Heart right ventricle (tissue), 16 donors: ENCODE measurements at regions not wholly inside any gene's neighbourhood (a gene's known extent, or its start where the extent isn't known, plus 50 kb on each side); places are given as distances from the start of the nearest gene placed in this dataset.

Experiments
- ATAC-seq, 8 donors: fragments of 200-7000 bp; cut with Tn5 transposase; one replicate each; pipeline ENCODE4 v1.9.1; 2020; ENCODE audit warnings: mild to moderate bottlenecking in 8 of 8, moderate library complexity in 8 of 8, moderate number of reproducible peaks in 1 of 8
- DNase-seq, 2 donors: peaks; one replicate each; pipeline ENCODE4 v3.0.0-alpha.2; 2020
- H3K27ac ChIP-seq, 10 donors: fragments of 200-600 bp; sonication (generic) in 2 of 10; one replicate each; pipeline versions ENCODE4 v1.5.0 to v1.8.0; 2020 to 2022; ENCODE audit warnings: mild to moderate bottlenecking in 3 of 10
- H3K27me3 ChIP-seq, 7 donors: fragments of 200-600 bp; one replicate each; pipeline ENCODE4 v1.8.0; 2021 to 2022; ENCODE audit warnings: mild to moderate bottlenecking in 2 of 7
- H3K36me3 ChIP-seq, 9 donors: fragments of 200-600 bp; sonication (generic) in 1 of 9; one replicate each; pipeline versions ENCODE4 v1.5.0 to v1.8.0; 2020 to 2022; ENCODE audit warnings: mild to moderate bottlenecking in 2 of 9
- H3K4me1 ChIP-seq, 9 donors: fragments of 200-600 bp; sonication (generic) in 1 of 9; one replicate each; pipeline versions ENCODE4 v1.5.0 to v1.8.0; 2020 to 2022; ENCODE audit warnings: mild to moderate bottlenecking in 4 of 9
- H3K4me3 ChIP-seq, 10 donors: fragments of 200-600 bp; sonication (generic) in 2 of 10; one replicate each; pipeline versions ENCODE4 v1.5.0 to v1.8.0; 2020 to 2022; ENCODE audit warnings: mild to moderate bottlenecking in 7 of 10, moderate library complexity in 2 of 10
- H3K9me3 ChIP-seq, 11 donors: fragments of 200-600 bp in 10 of 11; sonication (generic) in 2 of 11; one replicate each; pipeline versions ENCODE4 v1.5.0 to v1.8.0; 2013 to 2022; ENCODE audit warnings: mild to moderate bottlenecking in 2 of 11, control low read depth in 1 of 11, moderate library complexity in 1 of 11
- WGBS, 2 donors: extraction: QIAGEN DNeasy Blood & Tissue Kit; methylation state at CpG; one replicate each; pipeline ENCODE4 v1.1.7; 2013; ENCODE audit warnings: inconsistent platforms in 1 of 2; 5-methylcytosine and 5-hydroxymethylcytosine counted together
- intact Hi-C, 10 donors: fragments of 100-400 bp; cut with DNase I; formaldehyde crosslinking; loops; one replicate each; pipeline versions ENCODE4 v1.11.1 to v1.14.2; 2022
- TF ChIP-seq, protein P1 (sequence below), 9 donors: fragments of 200-600 bp; sonication (generic) in 2 of 9; IDR thresholded peaks; one replicate each; pipeline versions ENCODE4 v1.5.0 to v1.8.0; 2021 to 2022; ENCODE audit warnings: antibody characterized with exemption in 9 of 9, mild to moderate bottlenecking in 5 of 9, moderate library complexity in 1 of 9
- donor health status: Arrhythmogenic right ventricular cardiomyopathy.
- donor health status: ischemic (EF 13 %, LVEDD 7.1; RV severe dilation, severe dysfunction).
- donor health status: healthy with polysubstance abuse.
- donor health status: DM: no; HTN: yes; CAD: no.
- donor health status: DM: no; HTN: no; CAD: no.
- donor health status: ischemic (EF 25% LVEDD 6.9; RV normal size, moderate dysfunction).
- donor health status: ischemic (EF 25% LVEDD 5.7; RV mildly dilated, moderate dysfunction).
- donor health status: healthy.
- donor health status: DM: yes; HTN: yes; CAD: no.
- donor health status: Ischemic cardiomyopathy.
- donor health status: ischemic (EF 35%, LVEDD 5.7; RV mildly dilated, moderate dysfunction).
- donor health status: nonischemic (EF 11% LVEDD 7.7; RV severe dilation, severe dysfunction).
- donor health status: DM: yes; HTN: yes; CAD: no.
- donor health status: PGD.
- donor health status: ischemic (EF 29% LVEDD 5.4; RV normal size, mild dysfunction).
- donor health status: nonischemic (EF 23%, LVEDD 6.1; RV moderate dilation, normal function).

GRCh38 chr2:180690611-180691010 is 289.8 kb upstream of the UBE2E3 start:
- intact Hi-C loops, result no loop called here
- H3K27ac ChIP-seq, result no peak overlapping the region
- H3K27me3 ChIP-seq, result no peaks in the 10 kb centered on the region
- H3K9me3 ChIP-seq, result no peaks in the 10 kb centered on the region
- TF ChIP-seq, protein P1, sequence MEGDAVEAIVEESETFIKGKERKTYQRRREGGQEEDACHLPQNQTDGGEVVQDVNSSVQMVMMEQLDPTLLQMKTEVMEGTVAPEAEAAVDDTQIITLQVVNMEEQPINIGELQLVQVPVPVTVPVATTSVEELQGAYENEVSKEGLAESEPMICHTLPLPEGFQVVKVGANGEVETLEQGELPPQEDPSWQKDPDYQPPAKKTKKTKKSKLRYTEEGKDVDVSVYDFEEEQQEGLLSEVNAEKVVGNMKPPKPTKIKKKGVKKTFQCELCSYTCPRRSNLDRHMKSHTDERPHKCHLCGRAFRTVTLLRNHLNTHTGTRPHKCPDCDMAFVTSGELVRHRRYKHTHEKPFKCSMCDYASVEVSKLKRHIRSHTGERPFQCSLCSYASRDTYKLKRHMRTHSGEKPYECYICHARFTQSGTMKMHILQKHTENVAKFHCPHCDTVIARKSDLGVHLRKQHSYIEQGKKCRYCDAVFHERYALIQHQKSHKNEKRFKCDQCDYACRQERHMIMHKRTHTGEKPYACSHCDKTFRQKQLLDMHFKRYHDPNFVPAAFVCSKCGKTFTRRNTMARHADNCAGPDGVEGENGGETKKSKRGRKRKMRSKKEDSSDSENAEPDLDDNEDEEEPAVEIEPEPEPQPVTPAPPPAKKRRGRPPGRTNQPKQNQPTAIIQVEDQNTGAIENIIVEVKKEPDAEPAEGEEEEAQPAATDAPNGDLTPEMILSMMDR (IDR thresholded peaks at IDR 0.05), result no peak
- H3K36me3 ChIP-seq, result no peaks in the 10 kb centered on the region
- DNase-seq (no peak), ATAC-seq (no peak)
- H3K4me3 ChIP-seq, result no peak overlapping the region
- no peaks in the 10 kb centered on the region for H3K4me1 ChIP-seq

- H3K27ac ChIP-seq, result no peak overlapping the region
- DNase-seq (no peak), ATAC-seq (no peak)
- H3K4me1 ChIP-seq, result no peaks in the 10 kb centered on the region
- peaks cover 0 to 3% (median 0%) of the 10 kb centered on the region in 7 donors for H3K27me3 ChIP-seq
- intact Hi-C loops, result no loop called here
- no peaks in the 10 kb centered on the region for H3K36me3 ChIP-seq
- TF ChIP-seq, protein P1 (IDR thresholded peaks at IDR 0.05), result no peak
- H3K4me3 ChIP-seq, result no peak overlapping the region
- 59 to 64% methylated on average over 1 of the region's 1 CpG for WGBS, 2 donors
- peaks cover 0 to 3% (median 0%) of the 10 kb centered on the region in 11 donors for H3K9me3 ChIP-seq
These were observed 297.5 kb upstream of the UBE2E3 start for GRCh38 chr2:180682871-180683270.

GRCh38 chr2:180679693-180680092 is 300.7 kb upstream of the UBE2E3 start:
- Histone ChIP-seq H3K27me3 (peaks cover 0 to 4% (median 0%) of the 10 kb centered on the region in 7 donors), H3K9me3 (peaks cover 0 to 3% (median 0%) of the 10 kb centered on the region in 11 donors), H3K27ac (no peak overlapping the region), H3K4me3 (no peak overlapping the region), H3K4me1 (no peaks in the 10 kb centered on the region), H3K36me3 (no peaks in the 10 kb centered on the region)
- 24 to 26% methylated on average over 2 of the region's 2 CpGs for WGBS, 2 donors
- intact Hi-C loops, result no loop called here
- ATAC-seq (no peak), DNase-seq (no peak)
- TF ChIP-seq, protein P1 (IDR thresholded peaks at IDR 0.05), result no peak

GRCh38 chr2:180678625-180678972 is 301.8 kb upstream of the UBE2E3 start:
- DNase-seq (no peak), ATAC-seq (no peak)
- Histone ChIP-seq H3K27me3 (peaks cover 0 to 4% (median 0%) of the 10 kb centered on the region in 7 donors), H3K36me3 (no peaks in the 10 kb centered on the region), H3K9me3 (peaks cover 0 to 3% (median 0%) of the 10 kb centered on the region in 11 donors), H3K27ac (no peak overlapping the region), H3K4me1 (no peaks in the 10 kb centered on the region), H3K4me3 (no peak overlapping the region)
- 54 to 61% methylated on average over 3 of the region's 3 CpGs for WGBS, 2 donors
- TF ChIP-seq, protein P1 (IDR thresholded peaks at IDR 0.05), result no peak
- intact Hi-C loops, result no loop called here
